GM12878 (cell line): ENCODE measurements at regions not wholly inside any gene's neighbourhood (a gene's known extent, or its start where the extent isn't known, plus 50 kb on each side); places are given as distances from the start of the nearest gene placed in this dataset.

Experiments
- ATAC-seq: fragments of 200-7000 bp; cut with Tn5 transposase; 3 replicates; pipeline ENCODE4 v1.9.1; 2020; ENCODE audit warnings: mild to moderate bottlenecking, moderate library complexity
- BruUV-seq: library from RNA; stranded (reverse); fragments of 400-500 nt; replicated peaks from 2 replicates; lab custom pipeline; 2021; lab: Mats Ljungman, UMichigan
- CTCF ChIA-PET: fragments of 300-600 bp; sonication (Branson Sonifier 250); formaldehyde crosslinking; extraction: SDS; loops from one replicate; lab custom pipeline; 2021; ENCODE audit warnings: inconsistent platforms; lab: Yijun Ruan, JAX
- POLR2A ChIA-PET: fragments of 350-600 bp; formaldehyde crosslinking; extraction: SDS; loops from one replicate; lab custom pipeline; 2021; ENCODE audit warnings: inconsistent platforms; lab: Charles Lee
- RAD21 ChIA-PET: fragments of 300-600 bp; sonication (Branson Sonifier 250); formaldehyde crosslinking; loops from one replicate; lab custom pipeline; 2023; ENCODE audit warnings: antibody characterized with exemption; ENCODE audit not compliant: unreplicated experiment; lab: Charles Lee
- SMC1A ChIA-PET: fragments of 300-600 bp; sonication (Branson Sonifier 250); formaldehyde crosslinking; loops from one replicate; lab custom pipeline; 2023; ENCODE audit not compliant: unreplicated experiment, uncharacterized antibody; lab: Charles Lee
- DNase-seq: peaks from one replicate; pipeline ENCODE4 v3.0.0-alpha.2; 2011; ENCODE audit warnings: low read depth, low spot score
- FAIRE-seq: peaks from 3 replicates; lab custom pipeline; 2011; peaks lifted over from hg19 to GRCh38; lab: Jason Lieb, UNC
- H2AFZ ChIP-seq: 2 replicates; pipeline ENCODE4 v1.6.0; 2011; ENCODE audit warnings: low read depth, low read length, control low read depth; ENCODE audit not compliant: control insufficient read depth
- H3K27ac ChIP-seq: 2 replicates; pipeline ENCODE4 v1.5.1; 2011; ENCODE audit warnings: control low read depth; ENCODE audit not compliant: control insufficient read depth, insufficient read depth
- H3K27me3 ChIP-seq, 2 experiments: replicated peaks in 1 of 2; 2 replicates each; pipeline versions ENCODE4 v1.6.0 to v1.6.1; 2011; ENCODE audit warnings: low read length in 1 of 2; ENCODE audit not compliant: control insufficient read depth in 2 of 2, insufficient read depth in 2 of 2
- H3K36me3 ChIP-seq, 2 experiments: 2 replicates each; pipeline ENCODE4 v1.5.1; 2011; ENCODE audit warnings: low read length in 1 of 2; ENCODE audit not compliant: control insufficient read depth in 2 of 2, insufficient read depth in 2 of 2
- H3K4me1 ChIP-seq: 2 replicates; pipeline ENCODE4 v1.6.1; 2011; ENCODE audit warnings: mild to moderate bottlenecking, low read length, moderate library complexity, mixed read lengths; ENCODE audit not compliant: control insufficient read depth, insufficient read depth
- H3K4me2 ChIP-seq: 2 replicates; pipeline ENCODE4 v1.6.0; 2011; ENCODE audit warnings: control low read depth; ENCODE audit not compliant: control insufficient read depth, insufficient read depth
- H3K4me3 ChIP-seq: fragments of 200-600 bp; sonication (generic); 2 replicates; pipeline ENCODE4 v1.5.1; 2016
- H3K79me2 ChIP-seq: 2 replicates; pipeline ENCODE4 v1.6.0; 2011; ENCODE audit warnings: low read length; ENCODE audit not compliant: control insufficient read depth, insufficient read depth
- H3K9ac ChIP-seq: 2 replicates; pipeline ENCODE4 v1.8.0; 2011; ENCODE audit warnings: low read length, control low read depth, mixed read lengths; ENCODE audit not compliant: control insufficient read depth, insufficient read depth
- H3K9me3 ChIP-seq: replicated peaks from 3 replicates; pipeline ENCODE4 v1.5.1; 2011; ENCODE audit warnings: mild to moderate bottlenecking, low read length; ENCODE audit not compliant: control insufficient read depth, insufficient read depth
- H4K20me1 ChIP-seq: 2 replicates; pipeline ENCODE4 v1.6.0; 2011; ENCODE audit not compliant: control insufficient read depth, insufficient read depth
- BCL11A ChIP-seq: IDR thresholded peaks from 2 replicates; pipeline ENCODE4 v1.6.1; 2011; ENCODE audit warnings: low read depth, low read length
- BCLAF1 ChIP-seq: fragments of 450-650 bp; IDR thresholded peaks from 2 replicates; pipeline ENCODE4 v1.6.1; 2017; ENCODE audit warnings: antibody characterized with exemption, mild to moderate bottlenecking, moderate library complexity
- DPF2 ChIP-seq: fragments of 450-650 bp; IDR thresholded peaks from 2 replicates; pipeline ENCODE4 v1.6.1; 2017; ENCODE audit warnings: mild to moderate bottlenecking
- EED ChIP-seq: sonication (generic); IDR thresholded peaks from 2 replicates; pipeline ENCODE4 v1.6.1; 2016; ENCODE audit warnings: antibody characterized with exemption, low read depth
- HDAC2 ChIP-seq: fragments of 200-600 bp; sonication (generic); IDR thresholded peaks from 2 replicates; pipeline ENCODE4 v1.6.1; 2017
- HDAC6 ChIP-seq: fragments of 200-600 bp; sonication (generic); IDR thresholded peaks from one replicate; pipeline ENCODE4 v1.8.0; 2017; ENCODE audit warnings: antibody characterized with exemption; ENCODE audit not compliant: unreplicated experiment
- JUNB ChIP-seq: IDR thresholded peaks from 2 replicates; pipeline ENCODE4 v1.6.1; 2016; ENCODE audit warnings: antibody characterized with exemption, mild to moderate bottlenecking
- KLF5 ChIP-seq: fragments of 450-650 bp; IDR thresholded peaks from 2 replicates; pipeline ENCODE4 v1.6.1; 2014; ENCODE audit warnings: mild to moderate bottlenecking; ENCODE audit not compliant: partially characterized antibody
- MXI1 ChIP-seq: fragments of 150-350 bp; IDR thresholded peaks from 2 replicates; pipeline ENCODE4 v1.6.1; 2011; ENCODE audit warnings: low read depth, mild to moderate bottlenecking, inconsistent platforms, low read length, improper control_type of control experiment
- MYC ChIP-seq: IDR thresholded peaks from 2 replicates; pipeline ENCODE4 v1.6.1; 2011; ENCODE audit warnings: mild to moderate bottlenecking, low read length, moderate library complexity, inconsistent platforms; ENCODE audit not compliant: insufficient read depth, insufficient replicate concordance, insufficient read length, severe bottlenecking
- PKNOX1 ChIP-seq: fragments of 450-650 bp; IDR thresholded peaks from 2 replicates; pipeline ENCODE4 v1.6.1; 2016; ENCODE audit warnings: mild to moderate bottlenecking
- RELA ChIP-seq: fragments of 450-650 bp; IDR thresholded peaks from 2 replicates; pipeline ENCODE4 v1.8.0; 2014; ENCODE audit warnings: borderline replicate concordance; ENCODE audit not compliant: partially characterized antibody
- SIN3A ChIP-seq: IDR thresholded peaks from 2 replicates; pipeline ENCODE4 v1.6.1; 2012; ENCODE audit warnings: low read depth, low read length, improper control_type of control experiment
- ZSCAN29 ChIP-seq: fragments of 450-650 bp; IDR thresholded peaks from 2 replicates; pipeline ENCODE4 v1.6.1; 2017; ENCODE audit warnings: mild to moderate bottlenecking, moderate library complexity
- WGBS: methylation state at CpG from one replicate; pipeline ENCODE4 v1.1.6; 2016; ENCODE audit warnings: low lambda C conversion rate; ENCODE audit not compliant: insufficient replicate concordance, insufficient coverage; ENCODE audit errors: missing lambda C conversion rate; 5-methylcytosine and 5-hydroxymethylcytosine counted together
- in situ Hi-C: fragments of 300-500 bp; cut with MboI; formaldehyde crosslinking; loops from 9 replicates; pipeline ENCODE4 v1.14.3; 2018; ENCODE audit warnings: mixed read lengths
- intact Hi-C: fragments of 100-400 bp; cut with micrococcal nuclease; formaldehyde crosslinking; loops from one replicate; pipeline ENCODE4 v1.14.2; 2022; ENCODE audit not compliant: unreplicated experiment
- TF ChIP-seq, protein P1 (sequence below): fragments of 450-650 bp; IDR thresholded peaks from 2 replicates; pipeline ENCODE4 v1.6.1; 2016; ENCODE audit warnings: mild to moderate bottlenecking, moderate library complexity, borderline replicate concordance
- TF ChIP-seq, protein P2 (sequence below): fragments of 450-650 bp; IDR thresholded peaks from 2 replicates; pipeline ENCODE4 v1.6.1; 2014; ENCODE audit warnings: mild to moderate bottlenecking

GRCh38 chr9:108643731-108644510 lies 211.9 kb downstream of the ACTL7B start:
- 7% methylated on average over 5 of the region's 5 CpGs for WGBS
- Histone ChIP-seq H4K20me1 (no peaks in the 10 kb centered on the region), H3K4me3 (no peak overlapping the region), H3K36me3 (no peaks in the 10 kb centered on the region), H3K79me2 (no peaks in the 10 kb centered on the region), H3K27ac (no peak overlapping the region), H2AFZ (no peak overlapping the region), H3K9ac (no peak overlapping the region), H3K27me3 (no peaks in the 10 kb centered on the region), H3K4me2 (no peak overlapping the region), H3K4me1 (no peaks in the 10 kb centered on the region), H3K9me3 (no peaks in the 10 kb centered on the region)
- ATAC-seq (no peak), FAIRE-seq (no peak), DNase-seq (no peak)
- no TSS peak for BruUV-seq
- ChIA-PET POLR2A (no interaction called here), CTCF (no interaction called here), RAD21 (no interaction called here), SMC1A (interaction anchor here (0.8 kb wide), 1 partner anchor 1220 kb away, joined by 3 read pairs; no protein-coding TSS in a partner anchor)
- intact Hi-C loops (no loop called here), in situ Hi-C loops (no loop called here)
- TF ChIP-seq, protein P1, sequence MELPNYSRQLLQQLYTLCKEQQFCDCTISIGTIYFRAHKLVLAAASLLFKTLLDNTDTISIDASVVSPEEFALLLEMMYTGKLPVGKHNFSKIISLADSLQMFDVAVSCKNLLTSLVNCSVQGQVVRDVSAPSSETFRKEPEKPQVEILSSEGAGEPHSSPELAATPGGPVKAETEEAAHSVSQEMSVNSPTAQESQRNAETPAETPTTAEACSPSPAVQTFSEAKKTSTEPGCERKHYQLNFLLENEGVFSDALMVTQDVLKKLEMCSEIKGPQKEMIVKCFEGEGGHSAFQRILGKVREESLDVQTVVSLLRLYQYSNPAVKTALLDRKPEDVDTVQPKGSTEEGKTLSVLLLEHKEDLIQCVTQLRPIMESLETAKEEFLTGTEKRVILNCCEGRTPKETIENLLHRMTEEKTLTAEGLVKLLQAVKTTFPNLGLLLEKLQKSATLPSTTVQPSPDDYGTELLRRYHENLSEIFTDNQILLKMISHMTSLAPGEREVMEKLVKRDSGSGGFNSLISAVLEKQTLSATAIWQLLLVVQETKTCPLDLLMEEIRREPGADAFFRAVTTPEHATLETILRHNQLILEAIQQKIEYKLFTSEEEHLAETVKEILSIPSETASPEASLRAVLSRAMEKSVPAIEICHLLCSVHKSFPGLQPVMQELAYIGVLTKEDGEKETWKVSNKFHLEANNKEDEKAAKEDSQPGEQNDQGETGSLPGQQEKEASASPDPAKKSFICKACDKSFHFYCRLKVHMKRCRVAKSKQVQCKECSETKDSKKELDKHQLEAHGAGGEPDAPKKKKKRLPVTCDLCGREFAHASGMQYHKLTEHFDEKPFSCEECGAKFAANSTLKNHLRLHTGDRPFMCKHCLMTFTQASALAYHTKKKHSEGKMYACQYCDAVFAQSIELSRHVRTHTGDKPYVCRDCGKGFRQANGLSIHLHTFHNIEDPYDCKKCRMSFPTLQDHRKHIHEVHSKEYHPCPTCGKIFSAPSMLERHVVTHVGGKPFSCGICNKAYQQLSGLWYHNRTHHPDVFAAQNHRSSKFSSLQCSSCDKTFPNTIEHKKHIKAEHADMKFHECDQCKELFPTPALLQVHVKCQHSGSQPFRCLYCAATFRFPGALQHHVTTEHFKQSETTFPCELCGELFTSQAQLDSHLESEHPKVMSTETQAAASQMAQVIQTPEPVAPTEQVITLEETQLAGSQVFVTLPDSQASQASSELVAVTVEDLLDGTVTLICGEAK = no peak
- TF ChIP-seq, protein P2, sequence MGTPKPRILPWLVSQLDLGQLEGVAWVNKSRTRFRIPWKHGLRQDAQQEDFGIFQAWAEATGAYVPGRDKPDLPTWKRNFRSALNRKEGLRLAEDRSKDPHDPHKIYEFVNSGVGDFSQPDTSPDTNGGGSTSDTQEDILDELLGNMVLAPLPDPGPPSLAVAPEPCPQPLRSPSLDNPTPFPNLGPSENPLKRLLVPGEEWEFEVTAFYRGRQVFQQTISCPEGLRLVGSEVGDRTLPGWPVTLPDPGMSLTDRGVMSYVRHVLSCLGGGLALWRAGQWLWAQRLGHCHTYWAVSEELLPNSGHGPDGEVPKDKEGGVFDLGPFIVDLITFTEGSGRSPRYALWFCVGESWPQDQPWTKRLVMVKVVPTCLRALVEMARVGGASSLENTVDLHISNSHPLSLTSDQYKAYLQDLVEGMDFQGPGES = no peak
- TF ChIP-seq HDAC2 (no peak), MXI1 (no peak), JUNB (no peak), ZSCAN29 (no peak), MYC (no peak), HDAC6 (no peak), SIN3A (no peak), BCL11A (no peak), KLF5 (no peak), BCLAF1 (no peak), DPF2 (no peak), PKNOX1 (no peak), EED (no peak), RELA (no peak)
